ENCODE measurements at regions not wholly inside any gene's neighbourhood (a gene's known extent, or its start where the extent isn't known, plus 50 kb on each side); places are given as distances from the start of the nearest gene placed in this dataset.

DNA sequence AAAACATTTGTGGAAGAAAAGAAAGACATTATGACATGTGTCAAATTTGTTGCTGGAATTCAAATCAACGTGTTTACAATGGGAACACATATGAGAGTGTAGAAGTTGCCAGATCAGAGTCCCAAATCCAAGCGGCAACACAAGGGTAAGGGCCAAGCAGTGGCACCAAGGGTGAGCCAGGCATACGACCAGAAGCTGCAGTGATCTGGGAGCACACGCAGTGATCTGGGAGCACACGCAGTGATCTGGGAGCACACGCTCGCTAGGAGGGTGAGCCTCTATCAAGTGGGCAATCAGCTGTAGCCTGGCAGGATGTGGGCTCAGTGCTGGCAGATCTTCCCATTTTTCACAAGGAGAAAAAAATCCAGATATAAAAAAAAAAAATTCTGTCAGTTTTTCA lies 148.2 kb downstream of the TLE3 start:
- no peaks in the 10 kb centered on the region for H3K79me2 ChIP-seq (ENCODE audit: insufficient read depth)
- CTCF ChIA-PET = interaction anchor here (0.6 kb wide), 1 partner anchor 552 kb away, joined by 3 read pairs; no protein-coding TSS in a partner anchor
- no peaks in the 10 kb centered on the region for H3K36me3 ChIP-seq (replicated peaks in 1 of 2; ENCODE audit: control insufficient read depth in 1 of 2, insufficient read depth in 2 of 2, low read length in 1 of 2)

DNA sequence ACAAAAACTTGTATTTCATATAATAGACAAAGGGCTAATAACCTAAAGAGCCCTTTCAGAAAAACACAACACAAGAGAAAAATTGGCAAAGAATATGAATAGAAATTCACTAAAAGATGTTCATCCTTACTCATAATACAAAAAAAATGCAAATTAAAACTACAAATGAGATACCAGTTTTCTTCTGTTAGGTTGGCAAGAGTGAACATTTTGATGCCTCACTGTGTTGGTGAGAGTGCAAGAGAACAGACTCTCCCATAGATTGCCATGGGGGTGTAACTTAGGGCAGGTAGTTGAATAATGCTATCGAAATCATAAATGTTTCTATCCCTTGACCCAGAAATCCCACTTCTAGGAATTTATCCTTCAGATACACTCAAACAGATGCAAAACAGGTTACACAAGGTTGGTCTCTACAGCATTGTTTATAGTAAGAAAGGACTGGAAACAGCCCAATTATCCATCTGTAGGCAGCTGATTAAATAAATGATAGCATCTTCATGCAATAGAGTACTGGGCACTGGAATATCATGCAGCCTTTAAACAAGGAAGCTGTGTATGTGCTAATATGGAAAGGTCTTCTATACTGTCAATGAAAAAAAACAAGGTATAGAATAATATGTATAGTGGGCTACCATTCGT lies 146.3 kb downstream of the TLE3 start:
- no peak for TF ChIP-seq FOSL2 (IDR thresholded peaks at IDR 0.05; ENCODE audit: borderline replicate concordance, low read depth)
- no peak for TF ChIP-seq TAF1 (IDR thresholded peaks at IDR 0.05; ENCODE audit: borderline replicate concordance, low read depth, low read length)
- TF ChIP-seq NRF1 (IDR thresholded peaks at IDR 0.05; ENCODE audit: low read depth, low read length) = no peak
- no peaks in the 10 kb centered on the region for H3K9me3 ChIP-seq
- DNase-seq = no peak
- 24% methylated on average over 2 of the region's 2 CpGs for WGBS (ENCODE audit: low lambda C conversion rate)
- ChIA-PET POLR2A (no interaction called here), CTCF (no interaction called here)
- H3K36me3 ChIP-seq (replicated peaks in 1 of 2; ENCODE audit: control insufficient read depth in 1 of 2, insufficient read depth in 2 of 2, low read length in 1 of 2) = no peaks in the 10 kb centered on the region
- no peak overlapping the region for H3K27ac ChIP-seq (ENCODE audit: low read depth in 2 of 2, low read length in 1 of 2)
- peaks cover 0 to 2% of the 10 kb centered on the region in 2 experiments; a peak in 1 of 4 replicates for H3K4me1 ChIP-seq (ENCODE audit: control insufficient read depth in 1 of 2, insufficient read depth in 2 of 2, low read depth in 1 of 2, low read length in 1 of 2)
- no peaks in the 10 kb centered on the region for H3F3A ChIP-seq (replicated peaks; ENCODE audit: insufficient read depth)
- H3K4me2 ChIP-seq = no peak overlapping the region
- H3K27me3 ChIP-seq (ENCODE audit: insufficient read depth) = no peaks in the 10 kb centered on the region; the same call in 1 of the 2 replicates
- no peak overlapping the region for H3K9ac ChIP-seq
- no peaks in the 10 kb centered on the region for H3K9me2 ChIP-seq
- H3K79me2 ChIP-seq (ENCODE audit: insufficient read depth) = no peaks in the 10 kb centered on the region
- H4K20me1 ChIP-seq (ENCODE audit: insufficient read depth) = no peaks in the 10 kb centered on the region
- no peak overlapping the region for H3K4me3 ChIP-seq (ENCODE audit: low read depth in 2 of 2, low read length in 1 of 2)
- no peak overlapping the region for H2AFZ ChIP-seq (ENCODE audit: low read depth)

More for the DNA sequence above, 148.2 kb downstream of the TLE3 start:
- DNase-seq = no peak
- H2AFZ ChIP-seq (ENCODE audit: low read depth) = no peak overlapping the region
- no peak overlapping the region for H3K9ac ChIP-seq
- H3K27ac ChIP-seq (ENCODE audit: low read depth in 2 of 2, low read length in 1 of 2) = no peak overlapping the region
- H3K4me2 ChIP-seq = no peak overlapping the region
- H3K27me3 ChIP-seq (ENCODE audit: insufficient read depth) = no peaks in the 10 kb centered on the region; the same call in 1 of the 2 replicates
- no peak for TF ChIP-seq MEF2A (IDR thresholded peaks at IDR 0.05; ENCODE audit: borderline replicate concordance, low read depth)
- no peak for TF ChIP-seq RCOR1 (IDR thresholded peaks at IDR 0.05; ENCODE audit: low read length)
- no peak for TF ChIP-seq YY1 (IDR thresholded peaks at IDR 0.05; ENCODE audit: low read depth)
- no peak for TF ChIP-seq JUND (IDR thresholded peaks at IDR 0.05)
- TF ChIP-seq ZBTB33 (IDR thresholded peaks at IDR 0.05; ENCODE audit: borderline replicate concordance, low read depth) = no peak
- TF ChIP-seq CHD2 (IDR thresholded peaks at IDR 0.05; ENCODE audit: low read length, partially characterized antibody) = no peak
- TF ChIP-seq GATA2 (CRISPR knock-in tag; IDR thresholded peaks at IDR 0.05) = no peak
- TF ChIP-seq TEAD4 (IDR thresholded peaks at IDR 0.05; ENCODE audit: borderline replicate concordance, insufficient read depth) = no peak
- TF ChIP-seq RFX5 (IDR thresholded peaks at IDR 0.05; ENCODE audit: low read length) = no peak
- TF ChIP-seq FOSL2 (IDR thresholded peaks at IDR 0.05; ENCODE audit: borderline replicate concordance, low read depth) = no peak
- TF ChIP-seq MXI1 (IDR thresholded peaks at IDR 0.05; ENCODE audit: low read depth, low read length) = no peak
- no peaks in the 10 kb centered on the region for H3F3A ChIP-seq (replicated peaks; ENCODE audit: insufficient read depth)
- H3K4me3 ChIP-seq (ENCODE audit: low read depth in 2 of 2, low read length in 1 of 2) = no peak overlapping the region
- no peaks in the 10 kb centered on the region for H3K9me2 ChIP-seq
- H3K4me1 ChIP-seq (ENCODE audit: control insufficient read depth in 1 of 2, insufficient read depth in 2 of 2, low read depth in 1 of 2, low read length in 1 of 2) = peaks cover 0 to 2% of the 10 kb centered on the region in 2 experiments; a peak in 1 of 4 replicates
- 66% methylated on average over 7 of the region's 7 CpGs for WGBS (ENCODE audit: low lambda C conversion rate)
- POLR2A ChIA-PET = no interaction called here
- H3K9me3 ChIP-seq = no peaks in the 10 kb centered on the region
- H4K20me1 ChIP-seq (ENCODE audit: insufficient read depth) = no peaks in the 10 kb centered on the region

Measured in SK-N-SH (cell line).